ENCODE measurements at regions not wholly inside any gene's neighbourhood (a gene's known extent, or its start where the extent isn't known, plus 50 kb on each side); places are given as distances from the start of the nearest gene placed in this dataset.

GRCh38 chr1:87268111-87268510 is 60.6 kb upstream of the LMO4 start:
- no peak for TF ChIP-seq CTCF (IDR thresholded peaks at IDR 0.05; ENCODE audit: low read depth, low read length)
- DNase-seq (ENCODE audit: extremely low read depth, low read depth) = no peak

- TF ChIP-seq CTCF (IDR thresholded peaks at IDR 0.05; ENCODE audit: low read depth, low read length) = no peak
Measured at GRCh38 chr1:87269921-87270320, 58.8 kb upstream of the LMO4 start.

GRCh38 chr1:87273291-87273690 is 55.4 kb upstream of the LMO4 start:
- no peak for DNase-seq (ENCODE audit: extremely low read depth, low read depth)
- no peak for TF ChIP-seq CTCF (IDR thresholded peaks at IDR 0.05; ENCODE audit: low read depth, low read length)

More at GRCh38 chr1:87269921-87270320, 58.8 kb upstream of the LMO4 start:
- DNase-seq (ENCODE audit: extremely low read depth, low read depth) = no peak

GRCh38 chr1:87274851-87275250 is 53.8 kb upstream of the LMO4 start:
- TF ChIP-seq CTCF (IDR thresholded peaks at IDR 0.05; ENCODE audit: low read depth, low read length) = no peak
- no peak for DNase-seq (ENCODE audit: extremely low read depth, low read depth)

GRCh38 chr1:87278825-87279535 is 49.7 kb upstream of the LMO4 start:
- DNase-seq (ENCODE audit: extremely low read depth, low read depth) = no peak
- no peak for TF ChIP-seq CTCF (IDR thresholded peaks at IDR 0.05; ENCODE audit: low read depth, low read length)
